Suprapubic skin (tissue), 4 donors: ENCODE measurements at regions not wholly inside any gene's neighbourhood (a gene's known extent, or its start where the extent isn't known, plus 50 kb on each side); places are given as distances from the start of the nearest gene placed in this dataset.

Experiments used
- DNase-seq, 2 donors: peaks; one replicate each; pipeline ENCODE4 v3.0.0-alpha.2; 2019; ENCODE audit warnings: low spot score in 2 of 2
- H3K27ac ChIP-seq: fragments of 200-600 bp; sonication (generic); one replicate; pipeline ENCODE4 v1.5.1; 2019
- H3K27me3 ChIP-seq: fragments of 200-600 bp; sonication (generic); one replicate; pipeline ENCODE4 v1.5.1; 2019
- H3K36me3 ChIP-seq: fragments of 200-600 bp; sonication (generic); one replicate; pipeline ENCODE4 v1.5.1; 2019
- H3K4me1 ChIP-seq: fragments of 200-600 bp; sonication (generic); one replicate; pipeline ENCODE4 v1.5.1; 2019
- H3K4me3 ChIP-seq: fragments of 200-600 bp; sonication (generic); one replicate; pipeline ENCODE4 v1.5.1; 2019; ENCODE audit warnings: mild to moderate bottlenecking
- H3K9me3 ChIP-seq: fragments of 200-600 bp; sonication (generic); one replicate; pipeline ENCODE4 v1.5.1; 2019
- EP300 ChIP-seq: sonication (generic); formaldehyde crosslinking; IDR thresholded peaks from one replicate; pipeline ENCODE4 v1.6.1; 2017; ENCODE audit warnings: antibody characterized with exemption
- POLR2A ChIP-seq, 2 donors: fragments of 450-650 bp; IDR thresholded peaks; one replicate each; pipeline ENCODE4 v1.6.1; 2017; ENCODE audit warnings: antibody characterized with exemption in 2 of 2, mild to moderate bottlenecking in 2 of 2, moderate library complexity in 2 of 2
- POLR2AphosphoS5 ChIP-seq, 3 donors: sonication (generic); formaldehyde crosslinking; IDR thresholded peaks; one replicate each; pipeline ENCODE4 v1.6.1; 2017; ENCODE audit warnings: antibody characterized with exemption in 3 of 3
- WGBS: methylation state at CpG from one replicate; pipeline ENCODE4 v1.1.5; 2018; 5-methylcytosine and 5-hydroxymethylcytosine counted together
- TF ChIP-seq, protein P1 (sequence below), 2 donors: fragments of 200-600 bp in 1 of 2; fragments of 450-650 bp in 1 of 2; sonication (generic) in 1 of 2; IDR thresholded peaks; one replicate each; pipeline ENCODE4 v1.5.1; 2016 to 2019; ENCODE audit warnings: antibody characterized with exemption in 2 of 2, mild to moderate bottlenecking in 1 of 2, moderate library complexity in 1 of 2

DNA sequence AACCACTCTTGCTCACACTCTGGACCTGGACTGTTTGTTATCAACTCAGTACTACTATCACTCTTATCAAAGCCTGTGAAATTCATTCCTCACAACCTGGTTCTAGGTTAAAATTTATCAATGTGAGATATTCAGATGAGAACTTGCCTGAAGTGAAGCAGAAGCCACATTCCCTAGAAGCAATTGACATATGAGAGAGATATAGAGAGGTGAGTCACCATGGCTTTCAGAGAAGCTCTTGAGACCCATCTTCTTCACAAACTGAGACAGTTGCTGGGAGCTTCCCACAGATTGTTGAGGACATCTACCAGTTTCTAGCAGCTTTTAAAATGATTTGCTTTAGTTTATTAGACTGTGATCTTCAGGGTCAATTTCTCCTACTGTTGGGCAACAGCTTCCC is 316.9 kb upstream of the TET2 start:
- Histone ChIP-seq H3K4me3 (no peak overlapping the region), H3K4me1 (no peaks in the 10 kb centered on the region), H3K27ac (no peak overlapping the region), H3K36me3 (no peaks in the 10 kb centered on the region), H3K27me3 (no peaks in the 10 kb centered on the region), H3K9me3 (no peaks in the 10 kb centered on the region)
- DNase-seq, result no peak
- no peak for TF ChIP-seq EP300
- TF ChIP-seq, protein P1, sequence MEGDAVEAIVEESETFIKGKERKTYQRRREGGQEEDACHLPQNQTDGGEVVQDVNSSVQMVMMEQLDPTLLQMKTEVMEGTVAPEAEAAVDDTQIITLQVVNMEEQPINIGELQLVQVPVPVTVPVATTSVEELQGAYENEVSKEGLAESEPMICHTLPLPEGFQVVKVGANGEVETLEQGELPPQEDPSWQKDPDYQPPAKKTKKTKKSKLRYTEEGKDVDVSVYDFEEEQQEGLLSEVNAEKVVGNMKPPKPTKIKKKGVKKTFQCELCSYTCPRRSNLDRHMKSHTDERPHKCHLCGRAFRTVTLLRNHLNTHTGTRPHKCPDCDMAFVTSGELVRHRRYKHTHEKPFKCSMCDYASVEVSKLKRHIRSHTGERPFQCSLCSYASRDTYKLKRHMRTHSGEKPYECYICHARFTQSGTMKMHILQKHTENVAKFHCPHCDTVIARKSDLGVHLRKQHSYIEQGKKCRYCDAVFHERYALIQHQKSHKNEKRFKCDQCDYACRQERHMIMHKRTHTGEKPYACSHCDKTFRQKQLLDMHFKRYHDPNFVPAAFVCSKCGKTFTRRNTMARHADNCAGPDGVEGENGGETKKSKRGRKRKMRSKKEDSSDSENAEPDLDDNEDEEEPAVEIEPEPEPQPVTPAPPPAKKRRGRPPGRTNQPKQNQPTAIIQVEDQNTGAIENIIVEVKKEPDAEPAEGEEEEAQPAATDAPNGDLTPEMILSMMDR (IDR thresholded peaks at IDR 0.05), result no peak
- no peak for TF ChIP-seq POLR2A (IDR thresholded peaks at IDR 0.05)

DNA sequence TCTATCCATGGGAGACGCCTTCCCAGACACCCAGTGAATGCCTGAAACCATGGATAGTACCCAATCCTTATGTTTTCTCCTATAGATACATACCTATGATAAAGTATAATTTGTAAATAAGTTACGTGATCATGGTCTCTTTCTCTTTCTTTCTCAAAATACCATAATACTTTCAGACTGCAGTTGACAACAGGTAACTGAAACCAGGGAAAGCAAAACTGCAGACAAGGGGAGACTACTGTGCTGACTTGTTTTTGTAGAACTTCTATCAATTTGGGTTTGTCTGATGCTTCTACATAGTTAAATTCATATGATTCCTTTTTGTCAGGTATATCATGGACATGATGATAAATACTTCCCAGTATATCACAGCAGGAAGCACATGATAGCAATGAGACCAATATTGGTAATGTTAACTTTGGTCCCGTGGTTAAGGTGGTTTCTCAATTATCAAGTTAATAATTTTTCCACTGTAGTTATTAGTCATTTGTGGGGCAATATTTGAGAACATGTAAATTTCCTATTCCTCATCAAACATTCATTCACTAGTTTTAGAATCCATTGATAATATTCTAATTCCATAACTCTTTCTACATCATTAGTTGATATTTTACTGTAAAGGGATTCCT is 298.0 kb upstream of the TET2 start:
- no peak for TF ChIP-seq POLR2AphosphoS5 (IDR thresholded peaks at IDR 0.05)
- TF ChIP-seq, protein P1 (IDR thresholded peaks at IDR 0.05), result no peak
- no peak for TF ChIP-seq EP300
- TF ChIP-seq POLR2A (IDR thresholded peaks at IDR 0.05), result no peak
- WGBS, result 95% methylated on average over 3 of the region's 3 CpGs

GRCh38 chr4:104859601-104860237 is 287.0 kb upstream of the TET2 start:
- Histone ChIP-seq H3K4me1 (no peaks in the 10 kb centered on the region), H3K36me3 (no peaks in the 10 kb centered on the region), H3K27ac (no peak overlapping the region), H3K4me3 (no peak overlapping the region), H3K9me3 (no peaks in the 10 kb centered on the region), H3K27me3 (no peaks in the 10 kb centered on the region)
- no peak for DNase-seq
- 49% methylated on average over 10 of the region's 10 CpGs for WGBS
- no peak for TF ChIP-seq POLR2A (IDR thresholded peaks at IDR 0.05)
- TF ChIP-seq, protein P1 (IDR thresholded peaks at IDR 0.05), result no peak
- no peak for TF ChIP-seq EP300
- TF ChIP-seq POLR2AphosphoS5 (IDR thresholded peaks at IDR 0.05), result no peak

More for the DNA sequence above, 298.0 kb upstream of the TET2 start:
- H3K36me3 ChIP-seq, result no peaks in the 10 kb centered on the region
- no peaks in the 10 kb centered on the region for H3K4me1 ChIP-seq
- no peak overlapping the region for H3K4me3 ChIP-seq
- H3K27me3 ChIP-seq, result no peaks in the 10 kb centered on the region
- no peaks in the 10 kb centered on the region for H3K9me3 ChIP-seq
- no peak overlapping the region for H3K27ac ChIP-seq
- no peak for DNase-seq

GRCh38 chr4:104860238-104861123 is 286.2 kb upstream of the TET2 start:
- no peaks in the 10 kb centered on the region for H3K27me3 ChIP-seq
- TF ChIP-seq EP300 (no peak), POLR2AphosphoS5 (IDR thresholded peaks at IDR 0.05) (no peak), POLR2A (IDR thresholded peaks at IDR 0.05) (no peak)
- TF ChIP-seq, protein P1 (IDR thresholded peaks at IDR 0.05), result peak; percentile 61 to 81
- no peak overlapping the region for H3K4me3 ChIP-seq
- H3K9me3 ChIP-seq, result no peaks in the 10 kb centered on the region
- no peak overlapping the region for H3K27ac ChIP-seq
- 32% methylated on average over 4 of the region's 4 CpGs for WGBS
- DNase-seq, result no peak
- H3K36me3 ChIP-seq, result no peaks in the 10 kb centered on the region
- H3K4me1 ChIP-seq, result no peaks in the 10 kb centered on the region

DNA sequence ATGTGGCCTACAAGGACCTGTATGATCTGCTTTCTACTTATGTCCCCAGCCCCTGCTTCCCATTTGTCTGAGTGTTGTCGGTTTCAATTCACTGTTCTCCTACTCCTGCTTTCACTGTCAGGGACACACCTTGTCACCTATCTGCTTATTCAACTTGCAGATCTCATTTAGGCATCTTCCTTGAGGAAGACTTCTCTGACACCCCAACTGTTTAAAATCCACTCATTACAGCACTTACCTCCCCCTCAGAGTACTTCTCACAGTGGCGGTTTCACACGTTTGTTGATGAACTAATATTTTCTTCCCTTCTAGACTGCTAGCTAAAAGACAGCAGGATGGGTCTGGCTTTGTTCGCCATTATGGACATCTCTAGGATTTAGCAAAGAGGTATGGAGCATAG is 279.9 kb upstream of the TET2 start:
- Histone ChIP-seq H3K4me1 (peaks cover 10% of the 10 kb centered on the region), H3K27ac (no peak overlapping the region), H3K36me3 (no peaks in the 10 kb centered on the region), H3K27me3 (no peaks in the 10 kb centered on the region), H3K9me3 (no peaks in the 10 kb centered on the region), H3K4me3 (no peak overlapping the region)
- TF ChIP-seq EP300 (no peak), POLR2A (IDR thresholded peaks at IDR 0.05) (no peak), POLR2AphosphoS5 (IDR thresholded peaks at IDR 0.05) (no peak)
- TF ChIP-seq, protein P1 (IDR thresholded peaks at IDR 0.05), result no peak
- WGBS, result 86% methylated on average over 4 of the region's 4 CpGs
- DNase-seq, result no peak
